GM12878 (cell line): ENCODE measurements at regions not wholly inside any gene's neighbourhood (a gene's known extent, or its start where the extent isn't known, plus 50 kb on each side); places are given as distances from the start of the nearest gene placed in this dataset.

ENCODE experiments used
- ATAC-seq: fragments of 200-7000 bp; cut with Tn5 transposase; 3 replicates; pipeline ENCODE4 v1.9.1; 2020; ENCODE audit warnings: mild to moderate bottlenecking, moderate library complexity
- BruUV-seq: library from RNA; stranded (reverse); fragments of 400-500 nt; replicated peaks from 2 replicates; lab custom pipeline; 2021; lab: Mats Ljungman, UMichigan
- CTCF ChIA-PET: fragments of 300-600 bp; sonication (Branson Sonifier 250); formaldehyde crosslinking; extraction: SDS; loops from one replicate; lab custom pipeline; 2021; ENCODE audit warnings: inconsistent platforms; lab: Yijun Ruan, JAX
- POLR2A ChIA-PET: fragments of 350-600 bp; formaldehyde crosslinking; extraction: SDS; loops from one replicate; lab custom pipeline; 2021; ENCODE audit warnings: inconsistent platforms; lab: Charles Lee
- RAD21 ChIA-PET: fragments of 300-600 bp; sonication (Branson Sonifier 250); formaldehyde crosslinking; loops from one replicate; lab custom pipeline; 2023; ENCODE audit warnings: antibody characterized with exemption; ENCODE audit not compliant: unreplicated experiment; lab: Charles Lee
- SMC1A ChIA-PET: fragments of 300-600 bp; sonication (Branson Sonifier 250); formaldehyde crosslinking; loops from one replicate; lab custom pipeline; 2023; ENCODE audit not compliant: unreplicated experiment, uncharacterized antibody; lab: Charles Lee
- DNase-seq: peaks from one replicate; pipeline ENCODE4 v3.0.0-alpha.2; 2011; ENCODE audit warnings: low read depth, low spot score
- FAIRE-seq: peaks from 3 replicates; lab custom pipeline; 2011; peaks lifted over from hg19 to GRCh38; lab: Jason Lieb, UNC
- H2AFZ ChIP-seq: 2 replicates; pipeline ENCODE4 v1.6.0; 2011; ENCODE audit warnings: low read depth, low read length, control low read depth; ENCODE audit not compliant: control insufficient read depth
- H3K27ac ChIP-seq: 2 replicates; pipeline ENCODE4 v1.5.1; 2011; ENCODE audit warnings: control low read depth; ENCODE audit not compliant: control insufficient read depth, insufficient read depth
- H3K27me3 ChIP-seq, 2 experiments: replicated peaks in 1 of 2; 2 replicates each; pipeline versions ENCODE4 v1.6.0 to v1.6.1; 2011; ENCODE audit warnings: low read length in 1 of 2; ENCODE audit not compliant: control insufficient read depth in 2 of 2, insufficient read depth in 2 of 2
- H3K36me3 ChIP-seq, 2 experiments: 2 replicates each; pipeline ENCODE4 v1.5.1; 2011; ENCODE audit warnings: low read length in 1 of 2; ENCODE audit not compliant: control insufficient read depth in 2 of 2, insufficient read depth in 2 of 2
- H3K4me1 ChIP-seq: 2 replicates; pipeline ENCODE4 v1.6.1; 2011; ENCODE audit warnings: mild to moderate bottlenecking, low read length, moderate library complexity, mixed read lengths; ENCODE audit not compliant: control insufficient read depth, insufficient read depth
- H3K4me2 ChIP-seq: 2 replicates; pipeline ENCODE4 v1.6.0; 2011; ENCODE audit warnings: control low read depth; ENCODE audit not compliant: control insufficient read depth, insufficient read depth
- H3K4me3 ChIP-seq: fragments of 200-600 bp; sonication (generic); 2 replicates; pipeline ENCODE4 v1.5.1; 2016
- H3K79me2 ChIP-seq: 2 replicates; pipeline ENCODE4 v1.6.0; 2011; ENCODE audit warnings: low read length; ENCODE audit not compliant: control insufficient read depth, insufficient read depth
- H3K9ac ChIP-seq: 2 replicates; pipeline ENCODE4 v1.8.0; 2011; ENCODE audit warnings: low read length, control low read depth, mixed read lengths; ENCODE audit not compliant: control insufficient read depth, insufficient read depth
- H3K9me3 ChIP-seq: replicated peaks from 3 replicates; pipeline ENCODE4 v1.5.1; 2011; ENCODE audit warnings: mild to moderate bottlenecking, low read length; ENCODE audit not compliant: control insufficient read depth, insufficient read depth
- H4K20me1 ChIP-seq: 2 replicates; pipeline ENCODE4 v1.6.0; 2011; ENCODE audit not compliant: control insufficient read depth, insufficient read depth
- BACH1 ChIP-seq: fragments of 450-650 bp; IDR thresholded peaks from 2 replicates; pipeline ENCODE4 v1.6.1; 2017; ENCODE audit warnings: mild to moderate bottlenecking, borderline replicate concordance
- CBX5 ChIP-seq: sonication (generic); IDR thresholded peaks from 2 replicates; pipeline ENCODE4 v1.6.1; 2016; ENCODE audit warnings: low read depth, moderate library complexity, mild to moderate bottlenecking, inconsistent platforms
- CEBPZ ChIP-seq: fragments of 150-350 bp; IDR thresholded peaks from 2 replicates; pipeline ENCODE4 v1.6.1; 2016; ENCODE audit warnings: low read depth, low read length
- CHD2 ChIP-seq: IDR thresholded peaks from 2 replicates; pipeline ENCODE4 v1.6.1; 2011; ENCODE audit warnings: low read depth, low read length, improper control_type of control experiment, borderline replicate concordance
- CTCF ChIP-seq, 3 experiments: IDR thresholded peaks in 2 of 3; conservative IDR thresholded peaks in 1 of 3; 2 replicates each; pipeline ENCODE4 v1.5.1; 2011; ENCODE audit warnings: low read depth in 3 of 3, low read length in 3 of 3, mild to moderate bottlenecking in 3 of 3, control low read depth in 2 of 3, moderate library complexity in 2 of 3, inconsistent platforms in 1 of 3, mixed read lengths in 1 of 3; ENCODE audit not compliant: control insufficient read depth in 2 of 3, insufficient read depth in 1 of 3; ENCODE audit errors: extremely low read depth in 1 of 3
- EGR1 ChIP-seq, 2 experiments: IDR thresholded peaks; 1 replicate in 1 of 2; 2 replicates in 1 of 2; pipeline ENCODE4 v1.6.1; 2011 to 2012; ENCODE audit warnings: low read depth in 2 of 2, low read length in 2 of 2, borderline replicate concordance in 1 of 2, mild to moderate bottlenecking in 1 of 2, moderate library complexity in 1 of 2
- HCFC1 ChIP-seq: fragments of 150-350 bp; IDR thresholded peaks from 2 replicates; pipeline ENCODE4 v1.6.1; 2014; ENCODE audit warnings: low read length
- KAT2A ChIP-seq: conservative IDR thresholded peaks from 2 replicates; pipeline ENCODE4 v1.6.1; 2011; ENCODE audit warnings: low read depth, low read length; ENCODE audit not compliant: control insufficient read depth
- KLF5 ChIP-seq: fragments of 450-650 bp; IDR thresholded peaks from 2 replicates; pipeline ENCODE4 v1.6.1; 2014; ENCODE audit warnings: mild to moderate bottlenecking; ENCODE audit not compliant: partially characterized antibody
- MTA2 ChIP-seq: fragments of 450-650 bp; IDR thresholded peaks from 2 replicates; pipeline ENCODE4 v1.6.1; 2016; ENCODE audit warnings: low read depth, mild to moderate bottlenecking, moderate library complexity
- NFXL1 ChIP-seq: fragments of 450-650 bp; IDR thresholded peaks from 2 replicates; pipeline ENCODE4 v1.6.1; 2017; ENCODE audit warnings: antibody characterized with exemption, mild to moderate bottlenecking, borderline replicate concordance
- YBX1 ChIP-seq: fragments of 450-650 bp; IDR thresholded peaks from 2 replicates; pipeline ENCODE4 v1.6.1; 2016; ENCODE audit warnings: antibody characterized with exemption
- ZNF274 ChIP-seq: IDR thresholded peaks from one replicate; pipeline ENCODE4 v1.8.0; 2011; ENCODE audit not compliant: insufficient read length, insufficient read depth
- ZSCAN29 ChIP-seq: fragments of 450-650 bp; IDR thresholded peaks from 2 replicates; pipeline ENCODE4 v1.6.1; 2017; ENCODE audit warnings: mild to moderate bottlenecking, moderate library complexity
- ZZZ3 ChIP-seq: IDR thresholded peaks from 2 replicates; pipeline ENCODE4 v1.6.1; 2011; ENCODE audit warnings: low read depth; ENCODE audit not compliant: control insufficient read depth, insufficient read length
- WGBS: methylation state at CpG from one replicate; pipeline ENCODE4 v1.1.6; 2016; ENCODE audit warnings: low lambda C conversion rate; ENCODE audit not compliant: insufficient replicate concordance, insufficient coverage; ENCODE audit errors: missing lambda C conversion rate; 5-methylcytosine and 5-hydroxymethylcytosine counted together
- in situ Hi-C: fragments of 300-500 bp; cut with MboI; formaldehyde crosslinking; loops from 9 replicates; pipeline ENCODE4 v1.14.3; 2018; ENCODE audit warnings: mixed read lengths
- intact Hi-C: fragments of 100-400 bp; cut with micrococcal nuclease; formaldehyde crosslinking; loops from one replicate; pipeline ENCODE4 v1.14.2; 2022; ENCODE audit not compliant: unreplicated experiment

- ChIA-PET SMC1A (no interaction called here), POLR2A (interaction anchor here (0.6 kb wide), 1 partner anchor 206 kb away, joined by 4 read pairs; no protein-coding TSS in a partner anchor), CTCF (no interaction called here), RAD21 (no interaction called here)
- ATAC-seq (no peak), FAIRE-seq (no peak), DNase-seq (no peak)
- Histone ChIP-seq H3K9me3 (no peaks in the 10 kb centered on the region), H3K79me2 (no peaks in the 10 kb centered on the region), H3K4me1 (no peaks in the 10 kb centered on the region), H3K4me2 (no peak overlapping the region), H3K27me3 (peaks cover 0 to 1% of the 10 kb centered on the region in 2 experiments; a peak in 1 of 4 replicates), H3K9ac (no peak overlapping the region), H2AFZ (no peak overlapping the region), H3K27ac (no peak overlapping the region), H3K36me3 (no peaks in the 10 kb centered on the region), H4K20me1 (no peaks in the 10 kb centered on the region), H3K4me3 (no peak overlapping the region)
- intact Hi-C loops (no loop called here), in situ Hi-C loops (no loop called here)
- BruUV-seq: no TSS peak
- TF ChIP-seq BACH1 (no peak), ZZZ3 (no peak), ZSCAN29 (no peak), NFXL1 (no peak), ZNF274 (no peak), CBX5 (no peak), CEBPZ (no peak), YBX1 (no peak), MTA2 (no peak), HCFC1 (no peak), CTCF (IDR thresholded peaks at IDR 0.05 in 2 of 3, conservative IDR thresholded peaks at IDR 0.05 in 1 of 3; ENCODE audit: control insufficient read depth in 2 of 3, extremely low read depth in 1 of 3, insufficient read depth in 1 of 3, low read depth in 3 of 3, low read length in 3 of 3) (no peak), CHD2 (no peak), KAT2A (no peak), EGR1 (IDR thresholded peaks at IDR 0.05; ENCODE audit: borderline replicate concordance in 1 of 2, low read depth in 2 of 2, low read length in 2 of 2) (no peak), KLF5 (no peak)
- 34% methylated on average over 14 of the region's 14 CpGs for WGBS
Observed at GRCh38 chr5:1963941-1964451, 81.3 kb upstream of the IRX4 start.
